A549 (cell line): ENCODE measurements at regions not wholly inside any gene's neighbourhood (a gene's known extent, or its start where the extent isn't known, plus 50 kb on each side); places are given as distances from the start of the nearest gene placed in this dataset.

Source experiments
- POLR2A ChIP-seq: IDR thresholded peaks from 2 replicates; pipeline ENCODE4 v1.6.1; 2012; ENCODE audit warnings: mild to moderate bottlenecking, low read length
- RAD21 ChIP-seq, 2 experiments: fragments of >200 bp in 1 of 2; sonication (Bioruptor Twin) in 1 of 2; formaldehyde crosslinking in 1 of 2; IDR thresholded peaks in 1 of 2; conservative IDR thresholded peaks in 1 of 2; 2 replicates in 1 of 2; 3 replicates in 1 of 2; pipeline ENCODE4 v1.6.1; 2012 to 2018; ENCODE audit warnings: inconsistent platforms in 1 of 2

DNA sequence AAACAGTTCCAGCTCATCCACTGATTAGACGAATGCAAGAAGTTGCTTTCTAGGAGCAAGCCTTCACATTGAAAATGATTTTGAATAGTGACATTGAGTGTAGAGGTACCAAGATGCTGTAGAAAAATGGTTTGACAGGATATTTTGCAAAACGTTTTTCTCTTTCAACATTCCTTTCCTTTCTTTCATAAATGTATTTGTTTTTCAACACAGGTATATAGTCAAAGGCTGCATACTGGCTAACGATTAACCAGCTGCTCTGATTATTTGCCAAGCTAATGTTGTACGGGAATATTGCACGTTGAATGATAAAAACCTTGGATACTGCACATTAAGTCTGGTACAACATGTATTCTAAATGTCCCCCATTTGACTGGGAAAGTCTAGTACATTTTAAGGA, 78.8 kb upstream of the TENT5A start:
- no peak for TF ChIP-seq POLR2A
- TF ChIP-seq RAD21 (conservative IDR thresholded peaks at IDR 0.05 in 1 of 2, IDR thresholded peaks at IDR 0.05 in 1 of 2) = no peak; a peak in 1 of 5 replicates
